OCI-LY7 (cell line): ENCODE measurements at regions not wholly inside any gene's neighbourhood (a gene's known extent, or its start where the extent isn't known, plus 50 kb on each side); places are given as distances from the start of the nearest gene placed in this dataset.

Experiments
- BruUV-seq: library from RNA; stranded (reverse); fragments of 400-500 nt; replicated peaks from 2 replicates; lab custom pipeline; 2021; lab: Mats Ljungman, UMichigan
- CTCF ChIA-PET: fragments of 300-600 bp; sonication (Branson Sonifier 250); formaldehyde crosslinking; loops from one replicate; lab custom pipeline; 2022; ENCODE audit warnings: antibody characterized with exemption; ENCODE audit not compliant: unreplicated experiment; lab: Charles Lee
- POLR2A ChIA-PET: fragments of 300-600 bp; sonication (Branson Sonifier 250); formaldehyde crosslinking; loops from one replicate; lab custom pipeline; 2022; ENCODE audit warnings: antibody characterized with exemption; lab: Charles Lee
- DNase-seq: peaks from one replicate; pipeline ENCODE4 v3.0.0-alpha.2; 2015; ENCODE audit warnings: low spot score
- H2AFZ ChIP-seq: fragments of 200-600 bp; sonication (generic), shearing (Covaris generic); 2 replicates; pipeline ENCODE4 v1.6.1; 2014; ENCODE audit warnings: mild to moderate bottlenecking, antibody characterized with exemption, low read length, moderate library complexity
- H3K27ac ChIP-seq: fragments of 200-600 bp; sonication (generic); 2 replicates; pipeline ENCODE4 v1.5.1; 2014; ENCODE audit warnings: mixed run types, low read depth, mild to moderate bottlenecking, moderate library complexity, low read length, inconsistent platforms; ENCODE audit not compliant: poor library complexity, severe bottlenecking
- H3K36me3 ChIP-seq: fragments of 200-600 bp; sonication (generic); 2 replicates; pipeline ENCODE4 v1.6.1; 2014; ENCODE audit warnings: mild to moderate bottlenecking, antibody characterized with exemption, low read length, moderate library complexity, mixed read lengths; ENCODE audit not compliant: insufficient read depth
- H3K4me1 ChIP-seq: fragments of 200-600 bp; sonication (generic); 2 replicates; pipeline ENCODE4 v1.5.1; 2014; ENCODE audit warnings: mild to moderate bottlenecking, low read length; ENCODE audit not compliant: insufficient read depth, poor library complexity, severe bottlenecking
- H3K4me2 ChIP-seq: fragments of 200-600 bp; sonication (generic); 2 replicates; pipeline ENCODE4 v1.6.1; 2014; ENCODE audit warnings: mild to moderate bottlenecking, low read length
- H3K4me3 ChIP-seq: fragments of 200-600 bp; sonication (generic); 2 replicates; pipeline ENCODE4 v1.5.1; 2014; ENCODE audit warnings: mild to moderate bottlenecking, low read depth, low read length; ENCODE audit not compliant: poor library complexity, severe bottlenecking
- H3K79me2 ChIP-seq: fragments of 200-600 bp; sonication (generic); 2 replicates; pipeline ENCODE4 v1.6.1; 2016; ENCODE audit warnings: low read depth, mild to moderate bottlenecking, low read length, moderate library complexity, mixed read lengths; ENCODE audit not compliant: insufficient read depth
- H3K9me2 ChIP-seq: fragments of 200-600 bp; sonication (generic); 2 replicates; pipeline ENCODE4 v1.6.1; 2016; ENCODE audit warnings: mild to moderate bottlenecking, low read length, mixed read lengths; ENCODE audit not compliant: insufficient read depth
- H3K9me3 ChIP-seq: fragments of 200-600 bp; sonication (generic); 2 replicates; pipeline ENCODE4 v1.6.1; 2014; ENCODE audit warnings: mild to moderate bottlenecking, mixed run types, low read length, mixed read lengths
- H4K20me1 ChIP-seq: fragments of 200-600 bp; sonication (generic); 2 replicates; pipeline ENCODE4 v1.6.1; 2014; ENCODE audit warnings: mild to moderate bottlenecking, antibody characterized with exemption, low read length, moderate library complexity, mixed read lengths; ENCODE audit not compliant: insufficient read depth
- EZH2phosphoT487 ChIP-seq: fragments of 200-600 bp; sonication (generic); IDR thresholded peaks from 2 replicates; pipeline ENCODE4 v1.6.1; 2018; ENCODE audit warnings: low read depth, borderline replicate concordance, mild to moderate bottlenecking, mixed run types, antibody characterized with exemption, low read length, moderate library complexity, mixed read lengths
- intact Hi-C: fragments of 100-400 bp; cut with micrococcal nuclease; formaldehyde crosslinking; loops from one replicate; pipeline ENCODE4 v1.10.0; 2022; ENCODE audit not compliant: unreplicated experiment
- TF ChIP-seq, protein P1 (sequence below): fragments of 200-600 bp; sonication (generic); conservative IDR thresholded peaks from 2 replicates; pipeline ENCODE4 v1.5.1; 2014; ENCODE audit warnings: mild to moderate bottlenecking, antibody characterized with exemption, low read length, moderate library complexity, mixed read lengths

GRCh38 chr12:41981013-41981412 lies 163.7 kb downstream of the GXYLT1 start:
- Histone ChIP-seq H4K20me1 (no peaks in the 10 kb centered on the region), H3K27ac (no peak overlapping the region), H3K4me3 (no peak overlapping the region), H3K4me1 (peaks cover 14% of the 10 kb centered on the region), H2AFZ (no peak overlapping the region), H3K9me2 (no peaks in the 10 kb centered on the region), H3K9me3 (no peaks in the 10 kb centered on the region), H3K36me3 (no peaks in the 10 kb centered on the region), H3K79me2 (no peaks in the 10 kb centered on the region), H3K4me2 (no peak overlapping the region)
- ChIA-PET CTCF (no interaction called here), POLR2A (no interaction called here)
- intact Hi-C loops: no loop called here
- no TSS peak for BruUV-seq
- no peak for DNase-seq
- TF ChIP-seq, protein P1, sequence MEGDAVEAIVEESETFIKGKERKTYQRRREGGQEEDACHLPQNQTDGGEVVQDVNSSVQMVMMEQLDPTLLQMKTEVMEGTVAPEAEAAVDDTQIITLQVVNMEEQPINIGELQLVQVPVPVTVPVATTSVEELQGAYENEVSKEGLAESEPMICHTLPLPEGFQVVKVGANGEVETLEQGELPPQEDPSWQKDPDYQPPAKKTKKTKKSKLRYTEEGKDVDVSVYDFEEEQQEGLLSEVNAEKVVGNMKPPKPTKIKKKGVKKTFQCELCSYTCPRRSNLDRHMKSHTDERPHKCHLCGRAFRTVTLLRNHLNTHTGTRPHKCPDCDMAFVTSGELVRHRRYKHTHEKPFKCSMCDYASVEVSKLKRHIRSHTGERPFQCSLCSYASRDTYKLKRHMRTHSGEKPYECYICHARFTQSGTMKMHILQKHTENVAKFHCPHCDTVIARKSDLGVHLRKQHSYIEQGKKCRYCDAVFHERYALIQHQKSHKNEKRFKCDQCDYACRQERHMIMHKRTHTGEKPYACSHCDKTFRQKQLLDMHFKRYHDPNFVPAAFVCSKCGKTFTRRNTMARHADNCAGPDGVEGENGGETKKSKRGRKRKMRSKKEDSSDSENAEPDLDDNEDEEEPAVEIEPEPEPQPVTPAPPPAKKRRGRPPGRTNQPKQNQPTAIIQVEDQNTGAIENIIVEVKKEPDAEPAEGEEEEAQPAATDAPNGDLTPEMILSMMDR: no peak
- no peak for TF ChIP-seq EZH2phosphoT487

- Histone ChIP-seq H4K20me1 (no peaks in the 10 kb centered on the region), H3K4me2 (no peak overlapping the region), H3K9me2 (no peaks in the 10 kb centered on the region), H3K36me3 (no peaks in the 10 kb centered on the region), H3K27ac (no peak overlapping the region), H3K9me3 (no peaks in the 10 kb centered on the region), H3K4me1 (peaks cover 14% of the 10 kb centered on the region), H3K79me2 (no peaks in the 10 kb centered on the region), H3K4me3 (no peak overlapping the region), H2AFZ (no peak overlapping the region)
- DNase-seq: no peak
- CTCF ChIA-PET: no interaction called here
- no TSS peak for BruUV-seq
- POLR2A ChIA-PET: no interaction called here
- intact Hi-C loops: no loop called here
- TF ChIP-seq EZH2phosphoT487: no peak
- TF ChIP-seq, protein P1: no peak
These were observed 164.3 kb downstream of the GXYLT1 start for GRCh38 chr12:41980390-41980789.

DNA sequence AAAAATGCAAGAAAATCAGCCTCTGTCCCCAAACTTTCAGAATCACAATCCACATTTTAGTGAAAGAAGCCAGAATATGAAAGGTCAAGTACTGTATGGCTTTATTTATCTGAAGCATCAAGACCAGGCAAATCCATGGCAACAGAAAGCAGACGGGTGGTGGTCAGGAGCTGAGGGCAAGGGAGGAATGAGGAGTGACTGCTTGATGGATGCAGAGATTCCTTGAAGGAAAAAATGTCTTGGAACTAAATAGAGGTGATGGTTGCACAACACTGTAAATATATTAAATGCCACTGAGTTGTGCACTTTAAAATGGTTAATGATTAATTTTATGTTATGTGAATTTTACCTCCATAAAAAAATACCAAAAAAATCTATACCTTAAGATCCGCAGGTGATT lies 165.1 kb downstream of the GXYLT1 start:
- intact Hi-C loops: no loop called here
- no peak for DNase-seq
- ChIA-PET CTCF (no interaction called here), POLR2A (no interaction called here)
- Histone ChIP-seq H3K9me2 (no peaks in the 10 kb centered on the region), H4K20me1 (no peaks in the 10 kb centered on the region), H3K36me3 (no peaks in the 10 kb centered on the region), H3K79me2 (no peaks in the 10 kb centered on the region), H3K9me3 (no peaks in the 10 kb centered on the region), H2AFZ (no peak overlapping the region), H3K27ac (no peak overlapping the region), H3K4me2 (no peak overlapping the region), H3K4me1 (peaks cover 14% of the 10 kb centered on the region), H3K4me3 (no peak overlapping the region)
- BruUV-seq: no TSS peak
- TF ChIP-seq, protein P1: no peak
- TF ChIP-seq EZH2phosphoT487: no peak
